Natural killer cell (primary cell): ENCODE measurements at regions not wholly inside any gene's neighbourhood (a gene's known extent, or its start where the extent isn't known, plus 50 kb on each side); places are given as distances from the start of the nearest gene placed in this dataset.

Experiments
- ATAC-seq, 3 donors: fragments of 150-1000 bp in 2 of 3; fragments of 200-7000 bp in 1 of 3; cut with Tn5 transposase; 1 replicate in 1 of 3; 2 replicates in 2 of 3; pipeline ENCODE4 v1.10.0; 2021; ENCODE audit warnings: mild to moderate bottlenecking in 2 of 3, moderate library complexity in 2 of 3
- DNase-seq, 2 donors: peaks; one replicate each; pipeline versions ENCODE4 v3.0.0 to v3.0.0-alpha.2; 2013 to 2021; ENCODE audit warnings: mixed read lengths in 1 of 2
- H3K27ac ChIP-seq: one replicate; pipeline ENCODE4 v1.5.1; 2013; ENCODE audit warnings: mild to moderate bottlenecking, low read length
- H3K27me3 ChIP-seq: one replicate; pipeline ENCODE4 v1.6.1; 2013; ENCODE audit warnings: low read length; ENCODE audit not compliant: control insufficient read depth, insufficient read depth
- H3K36me3 ChIP-seq: one replicate; pipeline ENCODE4 v1.6.1; 2013; ENCODE audit warnings: low read length; ENCODE audit not compliant: control insufficient read depth, insufficient read depth
- H3K4me1 ChIP-seq: one replicate; pipeline ENCODE4 v1.6.1; 2013; ENCODE audit warnings: low read length; ENCODE audit not compliant: control insufficient read depth, insufficient read depth
- H3K4me3 ChIP-seq: one replicate; pipeline ENCODE4 v1.5.1; 2013; ENCODE audit warnings: low read length
- H3K9me3 ChIP-seq: one replicate; pipeline ENCODE4 v1.6.1; 2013; ENCODE audit warnings: low read length; ENCODE audit not compliant: control insufficient read depth, insufficient read depth
- H3K27ac Mint-ChIP-seq, 2 donors: one replicate each; pipeline ENCODE4 v1.8.0; 2022; ENCODE audit warnings: mild to moderate bottlenecking in 2 of 2, mixed read lengths in 2 of 2, moderate library complexity in 1 of 2
- H3K27me3 Mint-ChIP-seq, 2 donors: one replicate each; pipeline ENCODE4 v1.8.0; 2022; ENCODE audit warnings: low read depth in 2 of 2, mixed read lengths in 2 of 2
- H3K36me3 Mint-ChIP-seq: one replicate; pipeline ENCODE4 v1.8.0; 2022; ENCODE audit warnings: mixed read lengths
- H3K4me1 Mint-ChIP-seq, 2 donors: one replicate each; pipeline ENCODE4 v1.8.0; 2022; ENCODE audit warnings: mixed read lengths in 2 of 2
- H3K4me3 Mint-ChIP-seq: one replicate; pipeline ENCODE4 v1.8.0; 2022; ENCODE audit warnings: mild to moderate bottlenecking, moderate library complexity, mixed read lengths
- H3K9me3 Mint-ChIP-seq, 2 donors: one replicate each; pipeline ENCODE4 v1.8.0; 2022; ENCODE audit warnings: mixed read lengths in 2 of 2
- CTCF ChIP-seq: fragments of 200-600 bp; IDR thresholded peaks from one replicate; pipeline ENCODE4 v1.8.0; 2022; ENCODE audit warnings: antibody characterized with exemption
- WGBS: methylation state at CpG from one replicate; pipeline ENCODE4 v1.1.7; 2013; ENCODE audit warnings: missing lambda C conversion rate; ENCODE audit not compliant: insufficient coverage; 5-methylcytosine and 5-hydroxymethylcytosine counted together
- intact Hi-C: fragments of 100-400 bp; cut with micrococcal nuclease; formaldehyde crosslinking; loops from one replicate; pipeline ENCODE4 v1.14.2; 2022

GRCh38 chr5:66273121-66273520 is 129.0 kb downstream of the SREK1 start:
- H3K4me3 ChIP-seq, result no peak overlapping the region
- H3K4me1 ChIP-seq, result no peaks in the 10 kb centered on the region
- Mint-ChIP-seq H3K4me1 (no peaks in the 10 kb centered on the region), H3K36me3 (no peaks in the 10 kb centered on the region), H3K27me3 (peaks cover 9 to 51% of the 10 kb centered on the region in 2 donors), H3K4me3 (no peak overlapping the region), H3K9me3 (no peaks in the 10 kb centered on the region), H3K27ac (no peak overlapping the region)
- H3K36me3 ChIP-seq, result no peaks in the 10 kb centered on the region
- no peak for DNase-seq
- peaks cover 2% of the 10 kb centered on the region for H3K27me3 ChIP-seq
- H3K27ac ChIP-seq, result no peak overlapping the region
- intact Hi-C loops, result no loop called here
- TF ChIP-seq CTCF, result no peak
- H3K9me3 ChIP-seq, result no peaks in the 10 kb centered on the region
- no peak for ATAC-seq
- 93% methylated on average over 3 of the region's 4 CpGs for WGBS

- Mint-ChIP-seq H3K27ac (no peak overlapping the region), H3K36me3 (no peaks in the 10 kb centered on the region), H3K27me3 (peaks cover 10 to 42% of the 10 kb centered on the region in 2 donors), H3K9me3 (no peaks in the 10 kb centered on the region), H3K4me1 (no peaks in the 10 kb centered on the region), H3K4me3 (no peak overlapping the region)
- Histone ChIP-seq H3K36me3 (no peaks in the 10 kb centered on the region), H3K27me3 (no peaks in the 10 kb centered on the region), H3K9me3 (no peaks in the 10 kb centered on the region), H3K4me1 (no peaks in the 10 kb centered on the region), H3K27ac (no peak overlapping the region), H3K4me3 (no peak overlapping the region)
- ATAC-seq (no peak), DNase-seq (no peak)
- no peak for TF ChIP-seq CTCF
- WGBS, result 86% methylated on average over 4 of the region's 7 CpGs
- intact Hi-C loops, result no loop called here
Observed at GRCh38 chr5:66276986-66277385, 132.9 kb downstream of the SREK1 start.

- Histone ChIP-seq H3K4me1 (no peaks in the 10 kb centered on the region), H3K9me3 (no peaks in the 10 kb centered on the region), H3K27me3 (no peaks in the 10 kb centered on the region), H3K27ac (no peak overlapping the region), H3K36me3 (no peaks in the 10 kb centered on the region), H3K4me3 (no peak overlapping the region)
- no peaks in the 10 kb centered on the region for H3K9me3 Mint-ChIP-seq
- no peaks in the 10 kb centered on the region for H3K4me1 Mint-ChIP-seq
- DNase-seq, result no peak
- H3K4me3 Mint-ChIP-seq, result no peak overlapping the region
- H3K36me3 Mint-ChIP-seq, result no peaks in the 10 kb centered on the region
- ATAC-seq, result no peak
- intact Hi-C loops, result no loop called here
- 93% methylated on average over 2 of the region's 2 CpGs for WGBS
- H3K27ac Mint-ChIP-seq, result no peak overlapping the region
- no peak for TF ChIP-seq CTCF
- peaks cover 10 to 37% of the 10 kb centered on the region in 2 donors for H3K27me3 Mint-ChIP-seq
Observed at GRCh38 chr5:66277981-66278380, 133.9 kb downstream of the SREK1 start.

- no peaks in the 10 kb centered on the region for H3K9me3 ChIP-seq
- no peaks in the 10 kb centered on the region for H3K4me1 ChIP-seq
- ATAC-seq (no peak), DNase-seq (no peak)
- Mint-ChIP-seq H3K9me3 (no peaks in the 10 kb centered on the region), H3K27me3 (peaks cover 8 to 33% of the 10 kb centered on the region in 2 donors), H3K36me3 (no peaks in the 10 kb centered on the region), H3K4me1 (no peaks in the 10 kb centered on the region), H3K27ac (no peak overlapping the region), H3K4me3 (no peak overlapping the region)
- H3K27ac ChIP-seq, result no peak overlapping the region
- no peaks in the 10 kb centered on the region for H3K36me3 ChIP-seq
- no peaks in the 10 kb centered on the region for H3K27me3 ChIP-seq
- intact Hi-C loops, result no loop called here
- 78% methylated on average over 4 of the region's 4 CpGs for WGBS
- H3K4me3 ChIP-seq, result no peak overlapping the region
- no peak for TF ChIP-seq CTCF
Observed at GRCh38 chr5:66281294-66281693, 137.2 kb downstream of the SREK1 start.
